ENCODE measurements at regions not wholly inside any gene's neighbourhood (a gene's known extent, or its start where the extent isn't known, plus 50 kb on each side); places are given as distances from the start of the nearest gene placed in this dataset.

DNA sequence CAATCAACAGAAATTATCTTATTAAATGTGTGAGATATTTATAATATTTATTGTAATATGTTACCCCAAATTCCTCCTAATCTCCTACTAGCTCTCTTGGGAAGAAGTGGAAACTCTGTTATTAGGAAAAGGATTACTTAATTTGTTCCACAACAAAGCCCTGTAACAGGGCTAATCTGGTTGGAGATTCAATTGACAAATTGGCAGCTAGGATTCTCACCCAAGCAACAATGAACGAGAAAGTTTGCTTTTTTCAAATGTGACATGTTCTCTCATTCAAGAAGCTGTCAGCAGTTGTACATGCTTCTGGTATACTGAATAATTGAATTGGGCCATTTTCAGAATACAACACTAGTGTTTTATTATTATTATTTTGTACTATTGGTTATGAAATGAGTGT is 367.9 kb upstream of the ADGRL4 start:
- ATAC-seq (no peak), DNase-seq (no peak)
- Histone ChIP-seq H3K27ac (no peak overlapping the region), H3K36me3 (no peaks in the 10 kb centered on the region), H3K27me3 (no peaks in the 10 kb centered on the region), H3K4me3 (no peak overlapping the region), H3K4me1 (no peaks in the 10 kb centered on the region), H3K9me3 (no peaks in the 10 kb centered on the region)
- WGBS (ENCODE audit: insufficient coverage, low coverage, low lambda C conversion rate, missing lambda C conversion rate), result 44% methylated on average over 1 of the region's 1 CpG
- intact Hi-C loops (cut with DNase I), result no loop called here
- TF ChIP-seq, protein P1, sequence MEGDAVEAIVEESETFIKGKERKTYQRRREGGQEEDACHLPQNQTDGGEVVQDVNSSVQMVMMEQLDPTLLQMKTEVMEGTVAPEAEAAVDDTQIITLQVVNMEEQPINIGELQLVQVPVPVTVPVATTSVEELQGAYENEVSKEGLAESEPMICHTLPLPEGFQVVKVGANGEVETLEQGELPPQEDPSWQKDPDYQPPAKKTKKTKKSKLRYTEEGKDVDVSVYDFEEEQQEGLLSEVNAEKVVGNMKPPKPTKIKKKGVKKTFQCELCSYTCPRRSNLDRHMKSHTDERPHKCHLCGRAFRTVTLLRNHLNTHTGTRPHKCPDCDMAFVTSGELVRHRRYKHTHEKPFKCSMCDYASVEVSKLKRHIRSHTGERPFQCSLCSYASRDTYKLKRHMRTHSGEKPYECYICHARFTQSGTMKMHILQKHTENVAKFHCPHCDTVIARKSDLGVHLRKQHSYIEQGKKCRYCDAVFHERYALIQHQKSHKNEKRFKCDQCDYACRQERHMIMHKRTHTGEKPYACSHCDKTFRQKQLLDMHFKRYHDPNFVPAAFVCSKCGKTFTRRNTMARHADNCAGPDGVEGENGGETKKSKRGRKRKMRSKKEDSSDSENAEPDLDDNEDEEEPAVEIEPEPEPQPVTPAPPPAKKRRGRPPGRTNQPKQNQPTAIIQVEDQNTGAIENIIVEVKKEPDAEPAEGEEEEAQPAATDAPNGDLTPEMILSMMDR (IDR thresholded peaks at IDR 0.05), result no peak
- no peak for TF ChIP-seq POLR2A (IDR thresholded peaks at IDR 0.05)

- DNase-seq (peak; percentile 26 to 52 (median 50)), ATAC-seq (peak in 3 of 4 donors; percentile 55 to 71 (median 63))
- intact Hi-C loops (cut with DNase I), result no loop called here
- Histone ChIP-seq H3K27me3 (no peaks in the 10 kb centered on the region), H3K36me3 (no peaks in the 10 kb centered on the region), H3K9me3 (no peaks in the 10 kb centered on the region), H3K4me1 (no peaks in the 10 kb centered on the region), H3K27ac (no peak overlapping the region), H3K4me3 (no peak overlapping the region)
- WGBS (ENCODE audit: insufficient coverage, low coverage, low lambda C conversion rate, missing lambda C conversion rate), result 8% methylated on average over 2 of the region's 2 CpGs
- TF ChIP-seq, protein P1 (IDR thresholded peaks at IDR 0.05), result no peak
- TF ChIP-seq POLR2A (IDR thresholded peaks at IDR 0.05), result no peak
Observed at GRCh38 chr1:79373481-79374125, 367.1 kb upstream of the ADGRL4 start.

- H3K9me3 ChIP-seq, result no peaks in the 10 kb centered on the region
- H3K36me3 ChIP-seq, result no peaks in the 10 kb centered on the region
- TF ChIP-seq, protein P1 (IDR thresholded peaks at IDR 0.05), result no peak
- no peak for TF ChIP-seq POLR2A (IDR thresholded peaks at IDR 0.05)
- DNase-seq (no peak), ATAC-seq (no peak)
- intact Hi-C loops (cut with DNase I), result no loop called here
- H3K4me1 ChIP-seq, result no peaks in the 10 kb centered on the region
- 50% methylated on average over 1 of the region's 1 CpG for WGBS (ENCODE audit: insufficient coverage, low coverage, low lambda C conversion rate, missing lambda C conversion rate)
- H3K27me3 ChIP-seq, result no peaks in the 10 kb centered on the region
- no peak overlapping the region for H3K27ac ChIP-seq
- no peak overlapping the region for H3K4me3 ChIP-seq
Observed at GRCh38 chr1:79371802-79372201, 365.3 kb upstream of the ADGRL4 start.

DNA sequence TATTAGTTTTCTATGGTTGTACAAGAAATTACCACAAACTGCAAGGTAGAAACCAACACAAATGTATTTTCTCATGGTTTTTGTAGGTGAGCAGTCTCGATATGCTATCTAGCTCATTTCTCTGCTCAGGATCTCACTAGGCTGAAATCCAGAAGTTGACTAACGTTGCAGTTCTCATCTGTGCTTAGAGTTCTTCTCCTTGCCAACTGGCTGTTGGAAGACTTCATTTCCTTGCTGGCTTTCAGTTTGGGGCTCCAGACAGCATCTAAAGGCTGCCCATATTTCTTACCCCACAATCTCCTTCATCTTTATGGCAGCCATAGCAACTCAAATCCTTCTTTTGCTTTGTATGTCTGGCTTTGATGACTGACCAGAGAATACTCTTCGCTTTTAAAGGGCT is 362.6 kb upstream of the ADGRL4 start:
- H3K9me3 ChIP-seq, result no peaks in the 10 kb centered on the region
- no peaks in the 10 kb centered on the region for H3K27me3 ChIP-seq
- intact Hi-C loops (cut with DNase I), result no loop called here
- no peak overlapping the region for H3K4me3 ChIP-seq
- WGBS (ENCODE audit: insufficient coverage, low coverage, low lambda C conversion rate, missing lambda C conversion rate), result 43% methylated on average over 3 of the region's 3 CpGs
- TF ChIP-seq, protein P1 (IDR thresholded peaks at IDR 0.05), result no peak
- TF ChIP-seq POLR2A (IDR thresholded peaks at IDR 0.05), result no peak
- H3K4me1 ChIP-seq, result no peaks in the 10 kb centered on the region
- ATAC-seq, result no peak
- no peaks in the 10 kb centered on the region for H3K36me3 ChIP-seq
- no peak overlapping the region for H3K27ac ChIP-seq
- no peak for DNase-seq

- H3K9me3 ChIP-seq, result no peaks in the 10 kb centered on the region
- no peak overlapping the region for H3K27ac ChIP-seq
- 64% methylated on average over 1 of the region's 1 CpG for WGBS (ENCODE audit: insufficient coverage, low coverage, low lambda C conversion rate, missing lambda C conversion rate)
Observed at GRCh38 chr1:79364896-79365295, 358.4 kb upstream of the ADGRL4 start.

More at GRCh38 chr1:79364896-79365295, 358.4 kb upstream of the ADGRL4 start:
- DNase-seq, result no peak
- TF ChIP-seq POLR2A (IDR thresholded peaks at IDR 0.05), result no peak
- Histone ChIP-seq H3K36me3 (no peaks in the 10 kb centered on the region), H3K4me3 (no peak overlapping the region), H3K27me3 (no peaks in the 10 kb centered on the region), H3K4me1 (no peaks in the 10 kb centered on the region)
- intact Hi-C loops (cut with DNase I), result no loop called here
- ATAC-seq, result no peak

Data from right lobe of liver (tissue), 6 donors.